SK-N-SH (cell line): ENCODE measurements at regions not wholly inside any gene's neighbourhood (a gene's known extent, or its start where the extent isn't known, plus 50 kb on each side); places are given as distances from the start of the nearest gene placed in this dataset.

Experiments used
- RCOR1 ChIP-seq: fragments of 150-350 bp; IDR thresholded peaks from 2 replicates; pipeline ENCODE4 v1.6.1; 2017; ENCODE audit warnings: antibody characterized with exemption, low read length
- RFX5 ChIP-seq: IDR thresholded peaks from 2 replicates; pipeline ENCODE4 v1.6.1; 2012; ENCODE audit warnings: mild to moderate bottlenecking, improper control_type of control experiment, low read length
- YY1 ChIP-seq: IDR thresholded peaks from 2 replicates; pipeline ENCODE4 v1.4.0; 2012; ENCODE audit warnings: low read depth, mild to moderate bottlenecking
- TF ChIP-seq, protein P1 (sequence below): fragments of 200-600 bp; sonication (generic); IDR thresholded peaks from 2 replicates; pipeline ENCODE4 v1.6.1; 2017; ENCODE audit warnings: antibody characterized with exemption, mild to moderate bottlenecking, moderate library complexity

GRCh38 chr12:18981732-18982131, 147.8 kb upstream of the PLEKHA5 start:
- TF ChIP-seq YY1 (no peak), RCOR1 (no peak), RFX5 (no peak)
- TF ChIP-seq, protein P1, sequence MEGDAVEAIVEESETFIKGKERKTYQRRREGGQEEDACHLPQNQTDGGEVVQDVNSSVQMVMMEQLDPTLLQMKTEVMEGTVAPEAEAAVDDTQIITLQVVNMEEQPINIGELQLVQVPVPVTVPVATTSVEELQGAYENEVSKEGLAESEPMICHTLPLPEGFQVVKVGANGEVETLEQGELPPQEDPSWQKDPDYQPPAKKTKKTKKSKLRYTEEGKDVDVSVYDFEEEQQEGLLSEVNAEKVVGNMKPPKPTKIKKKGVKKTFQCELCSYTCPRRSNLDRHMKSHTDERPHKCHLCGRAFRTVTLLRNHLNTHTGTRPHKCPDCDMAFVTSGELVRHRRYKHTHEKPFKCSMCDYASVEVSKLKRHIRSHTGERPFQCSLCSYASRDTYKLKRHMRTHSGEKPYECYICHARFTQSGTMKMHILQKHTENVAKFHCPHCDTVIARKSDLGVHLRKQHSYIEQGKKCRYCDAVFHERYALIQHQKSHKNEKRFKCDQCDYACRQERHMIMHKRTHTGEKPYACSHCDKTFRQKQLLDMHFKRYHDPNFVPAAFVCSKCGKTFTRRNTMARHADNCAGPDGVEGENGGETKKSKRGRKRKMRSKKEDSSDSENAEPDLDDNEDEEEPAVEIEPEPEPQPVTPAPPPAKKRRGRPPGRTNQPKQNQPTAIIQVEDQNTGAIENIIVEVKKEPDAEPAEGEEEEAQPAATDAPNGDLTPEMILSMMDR = no peak
